Motor neuron (in vitro differentiated cells): ENCODE measurements at regions not wholly inside any gene's neighbourhood (a gene's known extent, or its start where the extent isn't known, plus 50 kb on each side); places are given as distances from the start of the nearest gene placed in this dataset.

ENCODE experiments used
- ATAC-seq, 8 experiments: fragments of 200-7000 bp; cut with Tn5 transposase; replicated peaks in 6 of 8; 2 replicates each; pipeline ENCODE4 v1.8.0; 2021; ENCODE audit warnings: mild to moderate bottlenecking in 8 of 8, moderate library complexity in 8 of 8
- H3K27ac ChIP-seq, 2 donors: fragments of 250-450 bp; sonication (Bioruptor Pico); 2 replicates each; pipeline ENCODE4 v1.9.0; 2021; ENCODE audit warnings: antibody characterized with exemption in 2 of 2, mild to moderate bottlenecking in 2 of 2, moderate library complexity in 1 of 2
- H3K4me1 ChIP-seq, 2 donors: fragments of 250-450 bp; sonication (Bioruptor Pico); replicated peaks in 1 of 2; 2 replicates each; pipeline ENCODE4 v1.6.1; 2021; ENCODE audit warnings: antibody characterized with exemption in 2 of 2, mild to moderate bottlenecking in 2 of 2, moderate library complexity in 1 of 2
- H3K4me3 ChIP-seq, 5 donors: fragments of 250-450 bp; sonication (Bioruptor Pico); 2 replicates each; pipeline ENCODE4 v1.9.0; 2021; ENCODE audit warnings: antibody characterized with exemption in 5 of 5, mild to moderate bottlenecking in 5 of 5, moderate library complexity in 4 of 5
- WGBS, 10 experiments: fragments of 450-650 bp; shearing (Covaris generic); methylation state at CpG; one replicate each; pipeline ENCODE4 v1.0.0; 2022; 5-methylcytosine and 5-hydroxymethylcytosine counted together
- in situ Hi-C, 9 experiments: fragments of 400-800 bp; cut with MboI; loops; one replicate each; pipeline ENCODE4 v1.15.0; 2021; ENCODE audit warnings: low sequenced_read_pairs in 9 of 9, low pct_unique_long_range_greater_than_20kb in 2 of 9; ENCODE audit not compliant: unreplicated experiment in 9 of 9

DNA sequence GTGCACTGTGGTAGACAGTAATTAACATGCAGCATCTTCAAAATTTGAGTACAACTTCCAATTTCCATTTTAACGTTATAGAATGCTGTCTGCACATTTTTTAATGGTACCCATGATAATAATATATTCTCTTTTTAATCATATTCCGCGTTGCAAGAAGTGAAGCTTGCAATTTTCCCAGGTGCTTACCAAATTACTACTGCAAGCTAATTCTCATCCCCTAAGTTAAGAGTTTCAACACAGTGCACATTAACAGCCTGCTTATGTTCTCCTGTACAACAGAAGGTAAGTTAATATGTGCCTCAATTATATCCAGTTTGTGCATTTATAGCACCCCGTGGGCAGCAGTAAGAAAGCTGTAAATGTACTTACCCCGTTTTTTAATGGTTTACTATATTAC lies 132.9 kb downstream of the CBLN2 start:
- H3K4me3 ChIP-seq, result no peak overlapping the region
- no peaks in the 10 kb centered on the region for H3K4me1 ChIP-seq
- ATAC-seq, result no peak
- WGBS, 10 experiments, result 23 to 89% (median 71%) methylated on average over 3 to 5 of the region's 5 CpGs
- H3K27ac ChIP-seq, result no peak overlapping the region
- in situ Hi-C loops, result no loop called here

GRCh38 chr18:72410399-72410798 lies 133.7 kb downstream of the CBLN2 start:
- 29 to 100% (median 72%) methylated on average over 1 of the region's 1 CpG for WGBS, 10 experiments
- in situ Hi-C loops, result no loop called here
- ATAC-seq, result no peak

GRCh38 chr18:72409903-72410302 lies 134.2 kb downstream of the CBLN2 start:
- H3K27ac ChIP-seq, result no peak overlapping the region
- 14 to 80% (median 56%) methylated on average over 1 of the region's 1 CpG; no CpG with 5 or more reads in 6 of the 10 experiments for WGBS, 10 experiments
- in situ Hi-C loops, result no loop called here
- H3K4me3 ChIP-seq, result no peak overlapping the region
- no peaks in the 10 kb centered on the region for H3K4me1 ChIP-seq
- no peak for ATAC-seq

More at GRCh38 chr18:72410399-72410798, 133.7 kb downstream of the CBLN2 start:
- no peak overlapping the region for H3K27ac ChIP-seq
- H3K4me3 ChIP-seq, result no peak overlapping the region
- no peaks in the 10 kb centered on the region for H3K4me1 ChIP-seq

GRCh38 chr18:72407048-72407447 lies 137.1 kb downstream of the CBLN2 start:
- ATAC-seq, result no peak
- Histone ChIP-seq H3K4me1 (no peaks in the 10 kb centered on the region), H3K27ac (no peak overlapping the region), H3K4me3 (no peak overlapping the region)
- in situ Hi-C loops, result no loop called here
- 0 to 100% (median 68%) methylated on average over 1 to 2 of the region's 2 CpGs for WGBS, 10 experiments

DNA sequence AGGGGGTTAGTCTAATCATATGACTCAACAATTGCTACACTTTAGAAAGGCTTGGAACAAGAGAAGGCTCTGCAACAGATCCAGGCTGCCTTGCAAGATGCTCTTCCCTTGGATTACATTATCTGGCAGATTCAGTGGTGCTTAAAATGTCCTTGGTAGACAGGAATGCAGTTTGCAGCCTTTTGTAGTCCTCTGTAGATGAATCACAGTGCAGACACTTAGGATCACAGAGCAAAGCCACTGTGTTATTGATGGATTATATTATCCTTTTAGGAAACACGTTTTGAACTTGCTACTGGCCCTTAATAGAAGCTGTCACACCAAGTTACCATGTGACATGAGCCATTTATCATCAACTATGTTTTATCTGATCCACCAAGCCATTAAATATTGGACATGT lies 152.2 kb downstream of the CBLN2 start:
- peaks cover 0 to 13% of the 10 kb centered on the region in 2 donors for H3K4me1 ChIP-seq
- no peak overlapping the region for H3K27ac ChIP-seq
- H3K4me3 ChIP-seq, result no peak overlapping the region
- 0 to 33% (median 20%) methylated on average over 1 of the region's 1 CpG; no CpG with 5 or more reads in 7 of the 10 experiments for WGBS, 10 experiments
- in situ Hi-C loops, result no loop called here
- ATAC-seq, result peak in 4 of 8 experiments; percentile 64 to 89 (median 80)

GRCh38 chr18:72391427-72391826 lies 152.7 kb downstream of the CBLN2 start:
- H3K4me3 ChIP-seq, result no peak overlapping the region
- in situ Hi-C loops, result no loop called here
- H3K27ac ChIP-seq, result no peak overlapping the region
- ATAC-seq, result peak in 4 of 8 experiments; percentile 55 to 70 (median 60)
- WGBS, 10 experiments, result 0 to 93% (median 63%) methylated on average over 2 to 4 of the region's 4 CpGs; no CpG with 5 or more reads in 1 of the 10 experiments
- H3K4me1 ChIP-seq, result peaks cover 0 to 13% of the 10 kb centered on the region in 2 donors

DNA sequence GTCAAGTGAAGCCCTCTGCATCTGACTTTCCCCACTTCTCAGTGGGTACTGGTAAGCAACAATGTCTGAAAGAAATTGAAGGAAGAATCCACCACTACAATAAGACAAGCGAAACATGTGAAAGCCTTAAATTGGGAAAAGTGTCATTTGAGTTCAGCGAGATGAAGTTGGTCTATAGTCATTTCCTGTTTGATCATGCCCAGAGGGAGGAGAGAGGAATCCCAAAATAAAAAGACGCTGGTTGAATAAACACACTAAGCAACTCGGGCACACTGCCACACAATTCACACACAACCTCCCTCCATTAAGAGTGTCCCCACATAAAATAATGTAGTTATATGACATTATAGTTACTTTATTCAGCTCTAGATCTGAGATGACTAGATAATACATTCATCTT lies 166.1 kb downstream of the CBLN2 start:
- Histone ChIP-seq H3K4me1 (peaks cover 0 to 4% of the 10 kb centered on the region in 2 donors), H3K27ac (no peak overlapping the region), H3K4me3 (no peak overlapping the region)
- in situ Hi-C loops, result no loop called here
- 16 to 100% (median 63%) methylated on average over 2 to 4 of the region's 4 CpGs; no CpG with 5 or more reads in 1 of the 10 experiments for WGBS, 10 experiments
- no peak for ATAC-seq

DNA sequence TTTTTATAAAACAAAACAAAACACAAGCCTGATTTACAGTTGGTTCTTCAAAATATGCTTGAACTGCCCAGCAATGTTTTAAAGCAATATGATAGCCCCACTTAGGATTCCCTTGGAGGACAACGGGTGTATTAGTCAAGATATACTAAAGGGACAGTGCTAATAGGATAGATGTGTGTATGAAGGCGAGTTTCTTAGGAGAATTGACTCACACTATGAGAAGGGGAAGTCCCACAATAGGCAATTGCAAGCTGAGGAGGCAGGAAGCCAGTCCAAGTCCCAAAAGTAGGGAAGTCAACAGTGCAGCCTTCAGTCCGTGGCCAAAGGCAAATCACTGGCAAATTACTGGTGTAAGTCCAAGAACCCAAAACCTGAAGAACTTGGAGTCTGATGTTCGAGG lies 167.9 kb downstream of the CBLN2 start:
- no peak overlapping the region for H3K27ac ChIP-seq

DNA sequence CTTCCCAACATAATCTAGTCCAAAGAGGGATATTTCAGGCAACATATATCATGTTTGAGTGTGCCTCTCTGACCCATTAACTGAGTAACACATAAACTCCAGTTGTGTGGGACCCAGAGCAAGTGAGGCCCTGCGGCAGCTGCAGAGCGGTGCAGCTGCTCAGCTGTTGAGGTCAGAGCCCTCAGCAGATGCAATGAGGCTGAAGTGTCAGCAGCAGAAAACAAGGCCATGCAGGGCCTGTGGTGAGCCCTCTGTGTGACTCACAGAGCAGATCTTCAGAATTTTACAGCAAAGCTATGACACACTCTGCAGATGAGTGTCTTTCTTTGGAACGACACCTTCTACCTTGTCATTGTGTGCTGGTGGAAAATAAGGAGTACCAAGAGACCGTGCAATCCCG lies 168.5 kb downstream of the CBLN2 start:
- peaks cover 0 to 4% of the 10 kb centered on the region in 2 donors for H3K4me1 ChIP-seq
- 10 to 100% (median 63%) methylated on average over 1 to 5 of the region's 5 CpGs; no CpG with 5 or more reads in 2 of the 10 experiments for WGBS, 10 experiments
- H3K27ac ChIP-seq, result no peak overlapping the region
- in situ Hi-C loops, result no loop called here
- ATAC-seq, result peak in 4 of 8 experiments; percentile 99 to 100 (median 100)
- H3K4me3 ChIP-seq, result no peak overlapping the region

More for the DNA sequence above, 167.9 kb downstream of the CBLN2 start:
- 0 to 92% (median 60%) methylated on average over 1 to 3 of the region's 4 CpGs; no CpG with 5 or more reads in 1 of the 10 experiments for WGBS, 10 experiments
- Histone ChIP-seq H3K4me1 (peaks cover 0 to 4% of the 10 kb centered on the region in 2 donors), H3K4me3 (no peak overlapping the region)
- in situ Hi-C loops, result no loop called here
- no peak for ATAC-seq

DNA sequence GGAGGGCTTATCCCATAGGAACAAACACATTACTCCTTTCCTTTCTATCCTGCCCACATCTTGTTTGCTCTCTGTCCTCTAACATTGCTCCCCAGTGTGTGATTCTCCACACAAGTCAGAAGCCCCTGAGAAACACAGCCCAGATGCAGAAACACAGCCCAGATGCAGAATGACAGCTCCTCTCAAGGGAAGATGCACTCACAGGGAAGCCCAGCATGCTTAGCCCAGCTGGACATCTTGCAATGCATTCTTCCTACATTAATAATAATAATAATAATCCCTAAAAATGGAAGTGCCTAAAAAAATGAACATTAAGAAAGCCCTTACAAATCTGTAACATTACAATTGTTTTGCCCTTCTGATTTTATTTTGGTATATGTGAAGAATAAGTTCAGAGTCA lies 172.1 kb downstream of the CBLN2 start:
- no peak overlapping the region for H3K27ac ChIP-seq
- in situ Hi-C loops, result no loop called here
- H3K4me3 ChIP-seq, result no peak overlapping the region
- H3K4me1 ChIP-seq, result peaks cover 0 to 4% of the 10 kb centered on the region in 2 donors
- no peak for ATAC-seq

DNA sequence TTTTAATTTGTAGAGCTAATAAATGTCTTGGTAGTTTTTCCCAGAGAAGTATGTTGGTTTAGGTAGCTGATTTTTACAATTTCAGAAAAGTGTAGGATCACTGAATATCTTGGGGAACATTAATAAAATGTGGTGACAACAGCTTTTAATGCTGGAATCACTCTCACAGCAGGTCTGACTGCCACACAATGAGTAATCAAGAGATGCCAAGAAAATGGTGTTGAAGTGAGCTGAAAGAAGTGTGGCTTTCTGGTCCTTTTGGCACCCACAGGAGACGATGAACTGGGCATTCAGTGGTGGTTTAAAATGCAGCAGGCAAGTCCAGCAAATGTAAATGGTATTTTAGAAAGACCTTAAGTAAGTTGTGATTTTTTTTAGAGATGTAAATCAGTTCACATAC lies 175.8 kb downstream of the CBLN2 start:
- in situ Hi-C loops, result no loop called here
- whole genome bisulfite sequencing, 10 experiments, result 0 to 67% (median 20%) methylated on average over 1 of the region's 1 CpG; no CpG with 5 or more reads in 2 of the 10 experiments
- Histone ChIP-seq H3K27ac (no peak overlapping the region), H3K4me3 (no peak overlapping the region), H3K4me1 (no peaks in the 10 kb centered on the region)
- ATAC-seq, result no peak

DNA sequence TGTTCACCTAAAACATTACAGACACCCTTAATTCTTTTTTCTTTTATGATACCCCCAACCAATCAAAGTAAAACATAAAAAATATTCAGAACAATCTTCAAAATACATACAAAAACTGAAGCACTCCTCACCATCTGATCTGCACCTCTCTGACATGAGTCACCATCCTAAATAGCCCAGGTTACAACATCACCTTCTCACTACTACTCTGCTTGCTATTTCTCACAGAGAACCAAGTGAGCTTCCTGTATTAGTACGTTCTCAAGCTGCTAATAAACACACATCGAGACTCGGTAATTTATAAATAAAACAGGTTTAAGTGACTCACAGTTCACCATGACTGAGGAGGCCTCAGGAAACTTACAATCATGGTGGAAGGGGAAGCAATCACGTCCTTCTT lies 183.5 kb downstream of the CBLN2 start:
- no peak for ATAC-seq
- 4 to 89% (median 60%) methylated on average over 1 to 4 of the region's 4 CpGs; no CpG with 5 or more reads in 1 of the 10 experiments for WGBS, 10 experiments
- H3K27ac ChIP-seq, result no peak overlapping the region
- in situ Hi-C loops, result no loop called here
- no peak overlapping the region for H3K4me3 ChIP-seq
- no peaks in the 10 kb centered on the region for H3K4me1 ChIP-seq

- H3K27ac ChIP-seq, result no peak overlapping the region
- H3K4me1 ChIP-seq, result no peaks in the 10 kb centered on the region
- in situ Hi-C loops, result no loop called here
- ATAC-seq, result no peak
- WGBS, 10 experiments, result 0 to 94% (median 66%) methylated on average over 2 of the region's 2 CpGs; no CpG with 5 or more reads in 1 of the 10 experiments
- no peak overlapping the region for H3K4me3 ChIP-seq
Measured at GRCh38 chr18:72342933-72343332, 201.2 kb downstream of the CBLN2 start.

- Histone ChIP-seq H3K4me1 (no peaks in the 10 kb centered on the region), H3K27ac (no peak overlapping the region), H3K4me3 (no peak overlapping the region)
- 0 to 100% (median 60%) methylated on average over 1 of the region's 1 CpG; no CpG with 5 or more reads in 1 of the 10 experiments for WGBS, 10 experiments
- in situ Hi-C loops, result no loop called here
- ATAC-seq, result no peak
Measured at GRCh38 chr18:72339976-72340375, 204.2 kb downstream of the CBLN2 start.
